GM21515 (cell line): ENCODE measurements at regions not wholly inside any gene's neighbourhood (a gene's known extent, or its start where the extent isn't known, plus 50 kb on each side); places are given as distances from the start of the nearest gene placed in this dataset.

Source experiments
- ATAC-seq: cut with Tn5 transposase; IDR thresholded peaks from one replicate; pipeline ENCODE4 v1.9.1; 2021; ENCODE audit not compliant: unreplicated experiment

GRCh38 chr3:154022606-154023005 lies 98.6 kb upstream of the ARHGEF26 start:
- no peak for ATAC-seq

GRCh38 chr3:154023148-154023547 lies 98.0 kb upstream of the ARHGEF26 start:
- ATAC-seq, result no peak

GRCh38 chr3:154025007-154025406 lies 96.2 kb upstream of the ARHGEF26 start:
- no peak for ATAC-seq

- no peak for ATAC-seq
Observed at GRCh38 chr3:154029926-154030325, 91.3 kb upstream of the ARHGEF26 start.

GRCh38 chr3:154034797-154035330 lies 86.3 kb upstream of the ARHGEF26 start:
- no peak for ATAC-seq

- ATAC-seq, result no peak
Observed at GRCh38 chr3:154040283-154040682, 80.9 kb upstream of the ARHGEF26 start.

- no peak for ATAC-seq
Observed at GRCh38 chr3:154044671-154045070, 76.5 kb upstream of the ARHGEF26 start.

- no peak for ATAC-seq
Observed at GRCh38 chr3:154050216-154050615, 71.0 kb upstream of the ARHGEF26 start.

GRCh38 chr3:154050766-154051165 lies 70.4 kb upstream of the ARHGEF26 start:
- ATAC-seq, result no peak

- no peak for ATAC-seq
Observed at GRCh38 chr3:154059833-154060232, 61.4 kb upstream of the ARHGEF26 start.

GRCh38 chr3:154060238-154061000 lies 60.8 kb upstream of the ARHGEF26 start:
- ATAC-seq, result no peak

- no peak for ATAC-seq
Observed at GRCh38 chr3:154061001-154061370, 60.2 kb upstream of the ARHGEF26 start.

GRCh38 chr3:154062513-154062912 lies 58.7 kb upstream of the ARHGEF26 start:
- no peak for ATAC-seq

- no peak for ATAC-seq
Observed at GRCh38 chr3:154071146-154071545, 50.0 kb upstream of the ARHGEF26 start.
